Rectal smooth muscle tissue (tissue), 1 donor: ENCODE measurements at regions not wholly inside any gene's neighbourhood (a gene's known extent, or its start where the extent isn't known, plus 50 kb on each side); places are given as distances from the start of the nearest gene placed in this dataset.

Experiments used
- H3K27ac ChIP-seq: one replicate; pipeline ENCODE4 v1.7.0; 2013; ENCODE audit warnings: low read depth, low read length, inconsistent platforms
- H3K27me3 ChIP-seq: one replicate; pipeline ENCODE4 v1.7.0; 2013; ENCODE audit warnings: low read length; ENCODE audit not compliant: control insufficient read depth, insufficient read depth
- H3K36me3 ChIP-seq: one replicate; pipeline ENCODE4 v1.7.0; 2013; ENCODE audit warnings: low read length; ENCODE audit not compliant: control insufficient read depth, insufficient read depth
- H3K4me1 ChIP-seq: one replicate; pipeline ENCODE4 v1.7.0; 2013; ENCODE audit warnings: low read length; ENCODE audit not compliant: control insufficient read depth, insufficient read depth
- H3K4me3 ChIP-seq: one replicate; pipeline ENCODE4 v1.7.0; 2013; ENCODE audit warnings: low read length
- H3K9ac ChIP-seq: one replicate; pipeline ENCODE4 v1.7.0; 2013; ENCODE audit warnings: low read length

DNA sequence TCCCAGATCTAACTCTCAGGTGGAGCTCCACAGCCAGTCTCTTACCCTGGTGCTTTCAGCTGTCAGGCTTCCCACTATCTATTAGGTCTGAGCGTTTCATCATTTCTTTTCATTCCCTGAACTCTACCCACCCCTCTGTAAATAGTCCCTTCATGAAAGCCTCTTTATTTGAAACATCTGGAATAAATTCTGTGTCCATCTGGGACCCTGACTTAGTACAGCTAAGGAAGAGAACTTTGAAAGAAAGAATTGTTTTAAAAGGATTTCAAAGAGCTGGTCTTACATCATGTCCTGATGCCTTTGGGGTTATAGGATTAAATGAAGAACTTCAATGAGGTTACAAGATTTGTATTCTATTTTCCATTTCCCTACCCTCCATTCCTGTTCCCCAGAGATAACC lies 388.5 kb upstream of the CA10 start:
- Histone ChIP-seq H3K4me3 (no peak overlapping the region), H3K4me1 (no peaks in the 10 kb centered on the region), H3K9ac (no peak overlapping the region), H3K27ac (no peak overlapping the region), H3K36me3 (no peaks in the 10 kb centered on the region), H3K27me3 (no peaks in the 10 kb centered on the region)

DNA sequence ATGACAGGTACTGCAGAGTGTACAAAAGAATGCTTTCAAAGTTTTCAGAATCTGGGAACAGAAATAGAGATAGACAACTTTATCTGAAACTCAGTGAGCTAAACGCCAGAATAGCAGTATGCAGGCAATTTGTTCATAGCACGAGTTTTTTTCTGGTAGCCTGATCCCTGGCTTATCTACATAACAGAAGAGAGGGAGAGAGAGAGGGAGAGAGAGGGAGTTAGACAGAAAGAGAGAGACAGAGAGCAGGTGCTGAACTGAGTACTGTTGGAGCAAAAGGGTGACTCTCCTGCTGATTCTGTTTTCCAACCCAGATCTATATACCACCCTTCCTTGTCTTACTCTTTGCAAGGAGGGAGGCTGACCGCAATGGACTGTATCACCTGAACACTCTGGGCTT lies 388.0 kb upstream of the CA10 start:
- Histone ChIP-seq H3K36me3 (no peaks in the 10 kb centered on the region), H3K27ac (no peak overlapping the region), H3K9ac (no peak overlapping the region), H3K27me3 (no peaks in the 10 kb centered on the region), H3K4me1 (no peaks in the 10 kb centered on the region), H3K4me3 (no peak overlapping the region)

DNA sequence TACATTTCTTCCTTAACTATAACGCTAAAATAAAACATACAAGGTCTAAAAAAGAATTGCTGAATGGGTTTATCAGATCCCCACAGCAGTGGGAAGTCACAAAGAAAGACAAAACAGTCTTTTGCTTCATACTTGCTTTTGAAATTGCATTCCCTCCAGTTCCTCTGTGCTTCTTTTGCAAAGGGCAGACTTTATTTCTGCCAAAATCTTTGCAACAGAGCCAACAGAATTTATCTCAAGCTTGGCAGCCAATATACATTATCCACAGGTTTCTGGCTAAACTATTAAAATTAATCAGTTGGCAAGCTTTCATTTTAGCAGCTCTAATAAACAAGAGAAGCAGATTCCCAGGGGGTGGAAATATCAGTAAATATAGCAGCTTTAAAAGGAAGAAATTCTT lies 378.9 kb upstream of the CA10 start:
- H3K27ac ChIP-seq: no peak overlapping the region
- H3K4me3 ChIP-seq: no peak overlapping the region
- no peak overlapping the region for H3K9ac ChIP-seq
- H3K27me3 ChIP-seq: no peaks in the 10 kb centered on the region
- H3K36me3 ChIP-seq: no peaks in the 10 kb centered on the region
- H3K4me1 ChIP-seq: no peaks in the 10 kb centered on the region

GRCh38 chr17:52536489-52536888 lies 378.0 kb upstream of the CA10 start:
- no peak overlapping the region for H3K4me3 ChIP-seq
- no peak overlapping the region for H3K9ac ChIP-seq
- H3K36me3 ChIP-seq: no peaks in the 10 kb centered on the region
- no peaks in the 10 kb centered on the region for H3K4me1 ChIP-seq
- H3K27me3 ChIP-seq: no peaks in the 10 kb centered on the region
- no peak overlapping the region for H3K27ac ChIP-seq

GRCh38 chr17:52532373-52532772 lies 373.9 kb upstream of the CA10 start:
- Histone ChIP-seq H3K4me1 (no peaks in the 10 kb centered on the region), H3K36me3 (no peaks in the 10 kb centered on the region), H3K9ac (no peak overlapping the region), H3K27me3 (no peaks in the 10 kb centered on the region), H3K4me3 (no peak overlapping the region), H3K27ac (no peak overlapping the region)

GRCh38 chr17:52524096-52524637 lies 365.7 kb upstream of the CA10 start:
- no peaks in the 10 kb centered on the region for H3K4me1 ChIP-seq
- no peak overlapping the region for H3K27ac ChIP-seq
- no peak overlapping the region for H3K9ac ChIP-seq
- no peaks in the 10 kb centered on the region for H3K36me3 ChIP-seq
- no peak overlapping the region for H3K4me3 ChIP-seq
- H3K27me3 ChIP-seq: no peaks in the 10 kb centered on the region

DNA sequence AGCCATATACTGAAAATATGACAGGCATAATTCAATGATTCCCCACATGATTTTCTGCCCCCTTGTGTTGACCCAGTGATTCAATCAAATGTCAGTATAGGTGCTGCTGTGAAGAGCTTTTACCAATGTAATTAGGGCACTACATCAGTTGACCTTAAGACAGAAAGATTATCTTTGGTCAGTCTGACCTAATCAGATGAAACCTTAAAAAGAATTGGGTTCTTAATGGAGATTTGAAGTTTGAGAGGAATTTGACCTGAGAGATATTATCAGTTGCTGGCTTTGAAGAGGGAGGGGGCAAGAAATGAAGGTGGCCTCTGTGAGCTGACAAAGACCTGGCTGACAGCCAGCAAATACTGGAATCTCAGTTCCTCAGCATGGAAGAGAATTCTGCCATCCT lies 358.7 kb upstream of the CA10 start:
- H3K4me1 ChIP-seq: no peaks in the 10 kb centered on the region
- no peak overlapping the region for H3K9ac ChIP-seq
- no peaks in the 10 kb centered on the region for H3K36me3 ChIP-seq
- H3K27ac ChIP-seq: no peak overlapping the region
- H3K27me3 ChIP-seq: no peaks in the 10 kb centered on the region
- no peak overlapping the region for H3K4me3 ChIP-seq

- Histone ChIP-seq H3K4me1 (no peaks in the 10 kb centered on the region), H3K4me3 (no peak overlapping the region), H3K27ac (no peak overlapping the region), H3K9ac (no peak overlapping the region), H3K36me3 (no peaks in the 10 kb centered on the region), H3K27me3 (no peaks in the 10 kb centered on the region)
Measured at GRCh38 chr17:52515927-52516326, 357.4 kb upstream of the CA10 start.

GRCh38 chr17:52505601-52506000 lies 347.1 kb upstream of the CA10 start:
- no peak overlapping the region for H3K27ac ChIP-seq
- no peaks in the 10 kb centered on the region for H3K4me1 ChIP-seq
- H3K27me3 ChIP-seq: no peaks in the 10 kb centered on the region
- no peaks in the 10 kb centered on the region for H3K36me3 ChIP-seq
- H3K4me3 ChIP-seq: no peak overlapping the region
- no peak overlapping the region for H3K9ac ChIP-seq

DNA sequence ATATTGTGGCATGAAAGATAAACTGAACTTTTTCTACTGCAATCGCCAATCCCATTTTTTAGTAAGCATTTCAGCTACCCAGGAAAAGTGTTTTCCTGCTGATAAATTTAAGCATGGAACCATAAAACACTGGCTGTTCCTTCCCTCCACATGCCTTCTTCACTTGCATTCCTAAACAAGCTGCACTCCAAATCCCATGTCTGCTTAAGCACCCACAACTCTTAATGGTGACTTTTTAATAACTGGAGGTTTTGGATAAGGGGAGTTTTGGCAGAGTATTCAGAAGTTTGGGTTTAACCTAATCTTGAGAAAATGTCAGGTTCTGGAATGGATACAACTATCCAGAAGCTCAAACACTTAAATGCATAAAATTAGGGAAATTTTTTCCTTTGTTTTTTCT lies 345.6 kb upstream of the CA10 start:
- Histone ChIP-seq H3K4me1 (no peaks in the 10 kb centered on the region), H3K27ac (no peak overlapping the region), H3K9ac (no peak overlapping the region), H3K27me3 (no peaks in the 10 kb centered on the region), H3K4me3 (no peak overlapping the region), H3K36me3 (no peaks in the 10 kb centered on the region)

DNA sequence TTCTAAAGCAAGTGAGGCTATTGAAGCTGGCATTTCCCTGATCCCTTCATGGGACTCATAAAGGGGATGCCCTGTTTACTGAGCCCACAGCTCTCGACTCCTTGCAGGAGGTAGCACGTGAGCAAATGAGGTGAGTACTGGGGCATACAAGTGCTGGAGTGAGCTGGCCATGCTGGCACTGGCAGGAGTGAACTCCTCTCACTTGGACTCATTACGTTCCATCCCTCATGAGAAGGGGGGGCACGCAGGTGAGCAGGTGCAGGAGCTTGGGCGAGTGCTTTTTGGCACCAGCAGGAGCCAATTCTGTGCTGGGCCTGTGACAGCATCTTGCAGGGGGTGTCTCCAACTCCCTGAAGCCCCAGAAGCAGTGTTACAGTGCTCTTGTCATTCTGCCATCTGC lies 337.1 kb upstream of the CA10 start:
- Histone ChIP-seq H3K36me3 (no peaks in the 10 kb centered on the region), H3K27ac (no peak overlapping the region), H3K4me3 (no peak overlapping the region)

DNA sequence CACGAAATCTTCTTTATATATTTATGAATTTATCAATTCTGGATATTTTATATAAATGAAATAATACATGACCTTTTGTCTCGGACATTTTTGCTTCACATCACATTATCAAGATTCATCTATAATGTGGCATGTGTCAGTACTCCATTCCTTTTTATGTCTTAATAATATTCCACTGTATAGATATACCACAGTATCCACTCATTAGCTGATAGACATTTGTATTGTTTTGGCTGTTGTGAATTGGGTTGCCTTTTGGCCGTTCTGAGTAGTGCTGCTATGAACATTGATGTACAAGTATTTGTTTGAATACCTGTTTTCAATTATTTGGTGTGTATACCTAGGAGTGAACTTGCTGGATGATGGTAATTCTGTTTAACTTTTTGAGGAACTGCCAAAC lies 323.8 kb upstream of the CA10 start:
- H3K27me3 ChIP-seq: no peaks in the 10 kb centered on the region
- H3K36me3 ChIP-seq: no peaks in the 10 kb centered on the region
- no peak overlapping the region for H3K4me3 ChIP-seq
- no peaks in the 10 kb centered on the region for H3K4me1 ChIP-seq
- no peak overlapping the region for H3K27ac ChIP-seq
- no peak overlapping the region for H3K9ac ChIP-seq

More for the DNA sequence above, 337.1 kb upstream of the CA10 start:
- H3K4me1 ChIP-seq: no peaks in the 10 kb centered on the region
- no peak overlapping the region for H3K9ac ChIP-seq
- no peaks in the 10 kb centered on the region for H3K27me3 ChIP-seq

DNA sequence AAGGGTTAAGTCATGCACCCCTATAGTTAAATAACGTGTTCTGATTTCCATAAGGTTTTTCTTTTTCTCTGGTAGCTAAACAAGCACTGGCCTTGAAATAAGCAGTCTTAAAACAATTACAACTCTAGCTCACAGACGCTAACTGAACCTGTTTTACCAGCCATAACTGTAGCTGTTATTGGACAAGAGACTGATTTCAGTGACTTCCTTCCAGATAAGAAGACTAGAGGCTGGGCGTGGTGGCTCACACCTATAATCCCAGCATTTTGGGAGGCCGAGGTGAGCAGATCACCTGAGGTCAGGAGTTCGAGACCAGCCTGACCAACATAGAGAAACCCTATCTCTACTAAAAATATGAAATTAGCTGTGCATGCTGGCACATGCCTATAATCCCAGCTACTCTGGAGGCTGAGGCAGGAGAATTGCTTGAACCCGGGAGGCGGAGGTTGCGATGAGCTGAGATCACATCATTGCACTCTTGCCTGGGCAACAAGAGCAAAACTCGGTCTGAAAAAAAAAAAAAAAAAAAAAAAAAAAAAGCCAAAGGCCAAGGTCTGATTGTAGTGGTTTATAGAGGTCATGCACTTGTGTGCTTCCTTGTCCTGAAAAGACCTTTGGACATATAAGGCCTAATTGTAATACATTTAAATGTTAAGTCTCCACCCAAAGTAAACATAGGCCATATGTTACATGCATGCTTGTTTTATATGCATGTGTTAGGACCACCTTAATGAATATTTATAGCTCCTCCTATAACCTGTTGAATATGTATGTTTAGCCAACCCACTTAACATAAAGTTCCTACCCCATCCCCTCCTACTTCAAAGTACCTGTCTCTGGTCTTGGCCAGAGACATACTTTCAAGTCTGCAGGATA lies 319.5 kb upstream of the CA10 start:
- Histone ChIP-seq H3K36me3 (no peaks in the 10 kb centered on the region), H3K27ac (no peak overlapping the region), H3K4me1 (no peaks in the 10 kb centered on the region), H3K27me3 (no peaks in the 10 kb centered on the region), H3K4me3 (no peak overlapping the region), H3K9ac (no peak overlapping the region)
